GM11168 (cell line): ENCODE measurements at regions not wholly inside any gene's neighbourhood (a gene's known extent, or its start where the extent isn't known, plus 50 kb on each side); places are given as distances from the start of the nearest gene placed in this dataset.

Source experiments
- in situ Hi-C: fragments of 300-500 bp; cut with MboI; formaldehyde crosslinking; loops from one replicate; pipeline ENCODE4 v1.12.0; 2022; ENCODE audit warnings: low sequenced_read_pairs; ENCODE audit not compliant: unreplicated experiment

DNA sequence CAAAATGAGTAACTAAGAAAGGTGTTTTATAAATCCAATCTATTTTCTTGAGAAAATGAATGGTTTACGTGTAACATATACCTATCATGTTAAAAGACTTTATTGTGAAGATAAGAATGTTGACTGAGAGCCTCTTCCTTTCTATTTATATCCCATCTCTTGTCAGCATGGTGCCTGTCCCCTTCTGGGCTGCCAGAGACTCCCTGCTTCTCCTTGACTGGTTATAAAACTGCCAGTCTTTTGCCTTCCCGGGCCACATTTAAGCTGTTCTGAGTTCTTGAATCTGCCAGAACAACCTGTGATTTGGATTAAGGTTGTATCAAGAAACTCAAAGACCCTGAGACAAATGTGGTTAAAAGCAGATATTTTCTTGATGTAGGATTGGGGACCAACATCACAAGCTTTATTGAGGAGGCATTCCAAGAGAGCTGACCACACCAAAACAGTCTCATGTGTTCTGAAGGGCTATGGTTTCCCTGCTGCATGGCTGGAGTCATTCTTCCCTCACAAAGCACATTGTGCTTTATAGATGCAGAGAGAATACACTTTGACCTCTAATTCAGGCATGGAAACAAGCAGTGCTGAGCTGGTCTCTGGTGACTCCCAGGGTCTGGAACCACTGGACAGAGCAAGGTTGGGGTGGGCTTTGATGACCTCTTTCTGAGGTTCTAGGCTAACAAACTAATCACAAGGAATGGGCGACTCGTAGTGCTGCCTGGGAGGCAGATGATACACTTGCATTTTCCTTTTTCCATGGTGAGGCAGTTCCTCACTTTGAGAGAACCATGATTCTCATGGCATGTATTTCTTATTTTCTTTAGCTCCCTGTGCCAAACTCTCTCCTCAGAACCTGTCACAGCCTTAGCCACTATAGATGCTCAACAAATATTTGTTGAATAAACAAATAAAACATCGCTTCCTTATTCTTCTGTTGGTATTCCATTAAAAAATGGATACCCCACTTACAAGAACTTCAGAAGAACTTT, 205.0 kb upstream of the PREP start:
- in situ Hi-C loops: no loop called here

DNA sequence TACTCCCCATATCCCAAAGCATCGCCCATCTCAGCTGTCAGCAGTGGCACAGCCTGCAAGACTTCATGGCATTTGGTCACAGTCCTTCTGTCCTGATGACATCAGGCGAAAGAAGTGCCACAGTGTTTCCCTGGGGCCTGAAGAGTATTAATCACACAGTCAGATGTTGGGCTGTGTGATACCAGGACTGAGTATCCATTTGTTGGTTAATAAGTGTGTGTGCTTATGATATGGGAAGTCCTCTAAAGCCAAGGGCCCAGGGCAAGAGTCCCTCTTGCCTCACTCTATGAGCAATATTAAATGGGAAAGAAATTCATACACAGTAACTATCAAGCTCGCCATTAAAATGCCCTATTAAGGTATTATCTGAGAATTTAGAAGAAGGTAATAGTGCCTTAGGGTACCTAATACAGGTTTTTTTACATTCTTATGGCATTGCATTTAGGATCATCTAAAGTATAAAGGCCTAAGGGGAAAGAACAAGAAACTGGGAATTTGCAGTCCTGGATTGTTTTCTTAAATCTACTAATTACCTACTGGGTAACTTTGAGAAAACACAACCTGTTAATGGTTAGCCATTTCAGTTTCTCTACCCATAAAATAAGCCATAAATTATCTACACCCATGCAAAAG, 204.1 kb upstream of the PREP start:
- in situ Hi-C loops: no loop called here

DNA sequence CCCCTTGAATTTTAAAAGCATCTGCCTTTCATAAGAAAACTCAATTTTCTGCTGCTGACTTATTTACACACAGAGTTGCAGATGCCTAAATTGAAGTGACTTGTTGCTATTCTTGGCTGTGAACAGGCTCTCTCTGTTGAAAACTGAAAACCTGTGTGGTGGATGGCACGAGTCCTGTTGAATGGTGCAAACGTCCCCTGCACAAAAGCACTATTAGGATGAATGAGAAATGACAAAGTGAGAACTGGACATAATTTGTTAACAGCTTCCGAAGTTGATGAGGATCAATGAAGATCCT, 201.7 kb upstream of the PREP start:
- in situ Hi-C loops: no loop called here

DNA sequence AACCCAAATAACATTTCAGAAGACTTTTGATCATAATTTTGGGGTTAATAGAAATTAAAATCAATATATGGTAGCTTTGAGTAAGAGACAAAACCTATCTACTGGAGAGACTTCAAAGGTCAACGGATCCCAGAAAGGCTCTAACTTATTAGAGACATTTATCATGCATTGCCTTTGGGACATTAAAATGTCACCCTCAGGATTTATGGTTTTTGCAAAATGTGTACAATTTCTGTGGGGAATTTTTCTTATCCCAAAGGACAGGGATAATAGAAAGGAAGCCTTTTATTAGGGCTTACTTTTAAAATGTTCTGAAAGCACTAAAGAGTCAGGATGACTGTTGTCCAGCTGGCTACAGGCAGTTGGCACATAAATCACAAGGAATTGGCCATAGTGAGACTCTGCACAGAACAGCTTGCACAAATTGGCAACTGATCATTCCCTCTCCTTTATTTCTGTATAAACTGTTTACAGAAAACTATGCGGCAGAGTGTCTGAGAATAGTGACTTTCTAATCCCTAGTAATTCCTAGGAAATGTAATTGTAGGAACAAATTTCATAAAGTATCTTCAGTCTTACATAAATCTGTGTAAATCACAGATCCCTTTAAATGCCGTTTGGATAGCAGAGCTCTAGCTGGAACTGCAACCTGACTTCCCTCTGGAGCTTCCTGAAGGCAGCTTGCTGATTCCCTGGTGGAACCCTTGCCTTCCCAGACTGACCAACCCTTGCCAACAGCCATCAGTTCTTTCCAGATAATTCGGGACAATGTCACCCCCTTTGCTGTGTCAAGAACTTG, 201.1 kb upstream of the PREP start:
- in situ Hi-C loops: no loop called here

DNA sequence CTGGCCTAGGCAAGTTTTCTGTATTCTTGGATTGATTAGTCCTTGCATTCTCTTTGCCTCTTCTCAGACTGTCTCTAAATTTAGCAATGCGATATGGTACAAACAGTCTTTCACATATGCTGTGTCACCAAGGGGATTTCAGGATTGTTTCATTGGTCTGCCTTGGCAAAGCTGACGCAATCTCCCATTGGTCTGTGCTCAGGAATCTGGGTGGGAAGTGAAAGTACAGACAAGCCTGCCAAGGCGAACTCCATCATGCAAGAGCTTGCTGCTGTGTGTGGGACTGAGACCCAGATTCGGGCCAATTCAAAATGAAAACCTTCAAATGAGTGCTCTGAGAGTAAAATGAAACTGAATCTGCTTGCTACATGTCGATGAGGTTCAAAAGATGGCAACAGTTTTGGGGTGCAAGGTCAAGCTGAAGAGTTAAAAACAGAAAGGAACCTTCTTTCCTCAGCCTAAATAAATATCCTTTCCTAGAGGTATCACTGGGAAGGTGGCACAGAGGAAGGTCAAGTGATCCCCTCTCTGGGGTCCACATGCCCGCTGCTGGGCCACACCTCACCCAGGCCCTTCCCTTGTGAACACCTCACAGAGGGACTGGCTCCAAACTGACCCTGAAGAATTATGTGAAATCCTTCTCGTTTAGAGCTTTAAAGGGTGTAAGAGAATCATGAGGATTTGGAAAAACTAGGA, 198.8 kb upstream of the PREP start:
- in situ Hi-C loops: no loop called here

DNA sequence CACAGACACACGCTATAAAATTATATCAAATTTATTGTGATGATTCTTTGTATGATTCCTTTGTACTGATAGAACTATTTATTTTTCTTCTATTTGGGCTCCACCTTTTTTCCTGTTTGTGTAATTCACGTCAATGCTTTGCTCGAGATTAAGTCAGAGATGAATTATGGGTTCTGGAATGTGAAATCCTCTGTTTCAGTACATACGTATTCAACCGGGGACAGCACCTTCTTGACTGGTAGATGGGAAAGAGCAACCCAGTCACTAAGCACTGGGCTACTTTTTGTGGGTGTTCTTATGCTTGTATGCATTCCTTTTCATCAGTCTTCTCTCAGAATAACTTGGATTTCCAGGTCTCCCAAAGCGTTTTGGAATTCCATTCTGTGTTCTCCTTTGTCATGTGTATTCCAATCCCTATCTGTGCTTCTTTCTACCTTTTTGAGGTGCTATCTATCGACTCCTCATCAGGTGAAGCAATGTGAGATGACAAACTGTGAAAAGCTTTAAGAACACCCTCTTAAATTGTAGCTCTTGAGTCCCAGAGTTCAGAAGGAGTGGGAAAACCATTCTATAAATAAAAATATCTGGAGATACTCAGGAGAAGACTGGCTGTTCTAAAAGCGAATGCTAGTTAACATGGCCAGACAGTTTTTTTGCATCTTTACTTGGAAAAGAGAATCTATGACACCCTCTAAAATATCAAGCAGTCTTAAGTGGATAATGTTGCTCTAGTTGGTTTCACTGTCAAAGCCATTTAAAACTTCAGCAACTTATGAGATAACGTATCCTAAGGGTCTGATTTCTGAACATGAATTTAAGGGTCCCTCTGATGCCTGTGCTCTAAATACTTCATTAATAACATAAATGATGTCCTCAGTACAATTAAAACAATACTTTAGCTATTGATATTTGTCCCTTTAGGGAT, 197.7 kb upstream of the PREP start:
- in situ Hi-C loops: no loop called here

DNA sequence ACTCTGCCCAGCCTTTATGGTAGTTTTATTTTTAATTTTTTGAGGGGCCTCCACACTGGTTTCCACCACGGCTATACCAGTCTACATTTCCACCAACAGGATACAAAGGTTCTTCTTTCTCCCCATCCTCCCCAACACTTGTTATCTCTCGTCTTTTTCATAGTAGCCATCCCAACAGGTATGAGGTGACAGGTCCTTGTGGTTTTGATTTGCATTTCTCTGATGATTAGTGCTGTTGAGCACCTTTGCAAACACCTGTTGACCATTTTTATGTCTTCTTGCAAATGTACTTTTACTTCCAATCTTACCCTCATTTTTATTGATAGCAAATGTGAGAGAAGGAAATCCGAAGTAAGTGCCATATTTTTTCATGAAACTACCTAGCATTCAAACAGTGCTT, 195.4 kb upstream of the PREP start:
- in situ Hi-C loops: no loop called here

DNA sequence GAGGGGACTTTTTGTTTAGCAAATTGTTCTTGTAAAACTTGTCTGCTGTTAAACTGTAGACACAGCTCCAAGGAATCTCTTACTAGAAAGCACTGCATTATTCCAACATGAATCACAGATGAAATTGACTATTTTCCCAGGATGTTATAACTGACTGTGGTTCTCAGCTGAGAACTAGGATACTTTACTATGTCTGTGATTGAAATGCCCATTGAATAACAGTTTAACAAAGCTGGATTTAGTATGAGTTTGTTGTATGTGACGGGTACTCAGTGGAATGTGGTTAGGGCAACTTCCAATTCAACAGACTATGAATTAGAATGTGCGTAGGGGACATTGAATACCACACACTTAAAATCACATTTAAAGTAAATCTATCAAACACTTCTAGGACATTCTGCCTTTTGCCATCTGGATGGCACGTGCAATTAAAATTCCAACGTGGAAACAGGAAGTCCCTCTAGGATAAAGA, 193.4 kb upstream of the PREP start:
- in situ Hi-C loops: no loop called here

DNA sequence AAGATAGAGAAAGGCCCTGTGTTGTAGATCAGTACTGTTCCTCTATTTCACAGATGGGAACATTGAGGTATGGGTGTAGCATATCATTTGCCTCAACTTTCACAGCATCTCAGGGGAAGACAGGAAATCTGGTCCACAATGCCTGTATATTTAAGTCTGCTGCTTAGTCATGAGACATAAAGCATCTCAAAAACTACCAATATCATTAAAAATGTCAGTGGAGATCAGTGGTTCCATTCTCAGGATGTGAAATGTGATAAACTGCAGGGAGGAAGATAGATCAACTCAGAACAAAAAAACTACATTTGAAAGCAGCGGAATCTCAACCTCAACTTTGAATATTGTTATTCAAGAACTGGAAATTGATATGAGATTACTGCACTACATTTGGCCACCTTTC, 192.9 kb upstream of the PREP start:
- in situ Hi-C loops: no loop called here

DNA sequence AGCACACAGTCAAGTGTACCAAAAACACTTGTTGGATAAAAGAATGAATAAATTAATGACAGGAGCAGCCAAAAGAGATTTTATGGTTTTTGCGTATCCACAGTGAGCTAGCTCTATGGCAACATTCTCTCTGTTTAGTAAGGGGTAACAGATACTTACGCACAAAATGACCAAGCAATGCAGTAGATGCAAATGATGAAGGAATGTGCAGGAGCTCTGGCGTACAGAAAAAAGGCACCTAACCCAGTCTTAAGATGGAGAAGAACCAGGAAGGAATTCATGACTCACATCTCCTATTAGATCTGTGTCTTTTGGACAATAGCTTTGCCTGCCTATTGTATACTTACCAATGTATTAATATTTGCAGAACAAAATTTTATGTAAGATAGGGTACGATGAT, 191.9 kb upstream of the PREP start:
- in situ Hi-C loops: no loop called here

DNA sequence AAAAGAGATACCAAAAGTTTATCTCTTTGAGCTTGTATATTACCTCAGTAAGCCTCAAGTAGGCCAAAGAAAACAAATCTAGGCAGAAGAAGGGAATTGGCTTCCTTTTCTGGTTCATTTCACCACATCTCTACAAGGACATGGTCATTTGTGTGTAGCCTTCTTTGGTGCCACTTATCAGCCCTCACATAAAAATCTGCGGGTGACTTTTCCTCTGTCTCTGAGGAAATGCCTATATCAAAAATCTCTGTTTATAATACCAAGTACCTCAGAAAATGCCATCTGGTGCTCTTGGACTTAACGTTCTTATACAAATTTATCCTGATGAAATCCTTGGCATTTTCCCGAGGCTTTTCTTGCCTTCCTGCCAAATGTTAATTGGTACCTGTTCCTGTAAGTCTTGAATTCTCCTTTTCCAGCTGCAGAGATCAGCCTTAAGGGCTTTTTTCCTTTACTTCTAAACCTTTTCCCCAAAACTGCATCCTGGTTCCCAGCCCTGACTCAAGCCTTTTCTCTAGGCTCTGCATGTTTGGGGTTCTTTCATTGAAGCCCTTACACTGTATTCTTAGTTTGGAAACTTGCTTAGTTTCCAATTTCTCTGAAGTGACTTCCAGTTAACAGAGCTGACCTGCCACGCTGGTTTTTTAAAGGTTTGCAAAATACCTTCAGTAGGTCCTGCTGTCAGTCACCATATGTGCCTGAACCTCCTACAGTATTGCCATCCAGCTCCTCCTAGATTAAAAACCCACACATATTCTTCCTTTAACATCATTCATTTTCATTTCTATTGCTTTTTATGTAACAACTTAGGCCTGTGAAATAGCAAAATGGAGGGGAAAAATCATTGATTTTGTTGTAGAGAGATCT, 191.2 kb upstream of the PREP start:
- in situ Hi-C loops: no loop called here

DNA sequence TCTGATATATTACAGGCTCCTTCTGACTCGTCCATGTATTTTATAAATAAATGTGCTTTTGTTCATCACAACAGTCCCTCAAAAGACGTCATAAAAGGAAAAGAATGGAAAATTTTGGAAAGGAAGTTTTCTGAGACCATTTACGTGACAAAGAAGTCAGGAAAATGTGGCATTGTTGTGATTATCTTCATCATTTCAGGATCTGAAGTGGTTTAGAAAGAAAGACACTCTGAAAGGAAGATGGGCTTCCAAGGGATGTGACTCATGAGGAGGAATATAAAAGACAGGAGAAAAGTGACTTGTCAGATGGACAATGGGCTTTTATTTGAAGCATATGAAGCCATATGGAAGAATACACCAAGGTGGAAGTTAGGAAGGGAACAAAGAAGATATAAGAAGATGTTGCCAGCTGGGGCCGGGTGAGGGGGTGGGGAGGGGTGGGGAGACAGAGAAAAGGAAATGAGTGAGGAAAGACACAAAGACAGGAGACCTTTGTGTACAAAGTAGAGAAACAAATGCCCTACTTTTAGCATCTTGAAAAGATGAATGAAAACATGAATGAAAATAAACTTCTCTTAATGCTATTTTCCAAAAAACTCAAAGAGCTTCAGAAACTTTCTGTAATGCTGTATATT, 190.3 kb upstream of the PREP start:
- in situ Hi-C loops: no loop called here

DNA sequence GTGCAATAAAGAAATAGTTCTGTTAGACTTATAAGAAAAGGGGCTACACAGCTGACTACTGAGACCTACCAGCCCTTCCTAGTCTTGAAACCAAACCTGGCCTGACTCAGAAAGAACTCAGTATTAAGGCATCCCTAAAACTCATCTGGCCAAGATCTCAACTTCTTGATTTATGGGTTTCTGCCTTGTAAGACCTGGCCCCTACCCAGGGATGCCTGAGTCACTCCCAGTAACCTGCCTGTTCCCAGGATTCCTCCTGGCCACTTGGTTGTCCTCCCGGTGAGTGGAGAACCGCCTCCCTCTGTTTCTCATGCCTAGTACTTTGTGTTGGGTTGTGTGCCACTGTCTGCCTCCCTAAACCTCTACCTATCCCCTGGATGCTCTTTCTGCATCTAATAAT, 189.4 kb upstream of the PREP start:
- in situ Hi-C loops: no loop called here

DNA sequence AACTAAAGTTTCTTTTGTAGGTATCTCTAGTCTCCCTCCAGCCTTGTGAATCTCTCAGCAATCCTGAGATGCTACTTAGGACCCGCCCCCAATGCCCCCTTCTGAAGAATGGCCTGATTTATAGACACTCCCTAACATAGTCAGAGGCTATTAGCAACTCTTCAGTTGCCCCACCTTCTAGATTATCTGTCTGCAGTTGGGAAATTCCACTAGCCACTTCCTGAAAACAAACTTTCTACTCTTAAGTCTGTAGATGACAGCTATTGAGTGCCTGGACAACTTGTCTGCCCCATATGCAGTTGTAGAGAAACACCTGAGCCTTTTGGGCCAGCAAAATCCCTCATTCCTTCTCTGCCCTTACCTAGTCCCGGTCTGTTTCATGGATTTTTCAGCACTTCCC, 188.2 kb upstream of the PREP start:
- in situ Hi-C loops: no loop called here

DNA sequence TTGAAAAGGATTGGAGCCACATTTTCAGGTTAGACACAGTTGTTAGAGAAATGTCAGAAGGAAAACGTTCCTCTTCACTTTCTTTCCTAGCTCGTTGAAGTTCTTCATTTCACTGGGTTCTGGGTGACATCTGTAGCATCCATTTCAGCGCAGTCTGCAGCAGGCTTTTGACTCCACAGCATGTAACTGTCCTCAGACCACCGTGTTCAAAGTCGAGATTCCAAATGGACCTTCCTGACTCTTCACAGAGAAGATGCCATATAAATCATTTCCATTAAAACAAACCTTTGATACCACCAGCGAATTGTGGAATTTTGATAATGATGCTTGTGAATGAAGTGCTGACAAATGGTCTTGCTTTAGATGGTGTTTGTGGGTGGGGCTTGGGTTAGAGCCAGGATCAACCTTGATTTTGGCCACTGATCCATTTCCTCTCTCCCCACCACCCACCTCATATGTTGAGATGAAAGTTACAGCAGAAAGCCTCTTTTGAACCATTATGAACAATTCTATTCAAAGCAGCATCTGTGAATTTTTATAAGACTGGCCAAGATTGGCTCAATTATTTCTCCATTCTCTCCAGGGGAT, 185.3 kb upstream of the PREP start:
- in situ Hi-C loops: no loop called here

DNA sequence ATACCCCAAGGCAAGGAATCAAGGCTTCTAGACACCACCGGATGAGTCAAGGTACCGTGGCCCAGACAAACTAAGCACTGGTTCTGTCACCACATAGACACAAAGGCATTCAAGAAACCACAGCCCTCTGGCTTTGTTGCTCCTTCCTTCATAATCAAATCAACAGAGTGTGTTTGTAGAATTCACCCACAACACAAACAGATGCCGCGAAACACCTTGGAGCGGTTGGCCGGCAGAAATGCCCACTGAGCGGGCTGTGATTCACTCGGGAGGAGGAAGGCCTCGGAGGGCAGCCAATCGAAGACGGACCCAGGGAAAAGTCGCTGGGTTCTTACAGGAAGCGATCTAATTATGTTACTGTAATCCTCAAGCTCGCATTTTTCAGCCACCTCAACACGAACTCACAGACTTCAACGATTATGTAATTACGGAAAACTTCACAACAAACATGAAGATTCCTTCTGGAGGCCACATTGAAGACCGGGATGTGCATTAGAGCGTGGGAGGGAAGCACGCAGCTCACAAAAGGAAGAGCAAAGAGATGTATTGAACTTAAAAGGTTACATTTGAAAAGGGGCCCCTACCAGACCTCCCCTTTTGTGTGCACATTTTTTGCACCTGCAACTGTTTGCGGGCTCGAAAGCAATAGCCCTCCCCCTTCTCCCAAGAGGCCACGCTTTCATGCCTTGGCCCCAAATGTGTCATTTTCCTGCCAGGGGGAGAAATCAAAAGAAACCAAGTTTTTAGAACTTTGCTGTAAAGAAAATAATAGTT, 184.7 kb upstream of the PREP start:
- in situ Hi-C loops: no loop called here

DNA sequence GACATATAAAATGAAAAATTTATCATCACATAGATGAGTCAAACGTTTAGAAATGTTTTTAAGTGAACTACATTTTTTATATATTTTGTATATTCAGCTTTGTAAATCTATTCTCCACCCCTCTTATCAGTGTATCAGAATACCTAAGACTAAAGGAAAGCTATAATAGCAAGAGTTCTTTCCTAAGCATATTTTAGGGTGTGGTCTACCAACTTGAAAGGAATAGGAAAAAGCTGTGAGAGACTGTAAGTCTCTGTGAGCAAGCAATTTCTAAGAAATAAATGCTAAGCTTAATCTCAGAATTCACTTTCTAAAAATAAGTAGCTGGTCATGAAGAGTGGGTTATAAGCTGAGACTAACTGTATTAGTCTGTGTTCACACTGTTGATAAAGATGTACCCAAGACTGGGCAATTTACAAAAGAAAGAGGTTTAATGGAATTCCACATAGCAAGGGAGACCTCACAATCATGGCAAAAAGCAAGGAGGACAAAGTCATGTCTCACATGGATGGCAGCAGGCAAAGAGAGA, 175.4 kb upstream of the PREP start:
- in situ Hi-C loops: no loop called here
